Liver (tissue), 7 donors: ENCODE measurements at regions not wholly inside any gene's neighbourhood (a gene's known extent, or its start where the extent isn't known, plus 50 kb on each side); places are given as distances from the start of the nearest gene placed in this dataset.
"Not testable (repeated sequence)": the region's sequence is repeated elsewhere in the genome, so short reads cannot be mapped to it uniquely, and the experiment has no call there.

Experiments used
- DNase-seq: peaks from one replicate; pipeline ENCODE4 v3.0.0-alpha.2; 2017; ENCODE audit warnings: low spot score
- H3K27ac ChIP-seq, 2 donors: one replicate each; pipeline ENCODE4 v1.7.0; 2013; ENCODE audit warnings: inconsistent platforms in 2 of 2, low read length in 2 of 2, control low read depth in 1 of 2, low read depth in 1 of 2, mild to moderate bottlenecking in 1 of 2
- H3K27me3 ChIP-seq, 4 donors: one replicate each; pipeline versions ENCODE4 v1.6.1 to v1.7.0; 2013; ENCODE audit warnings: low read length in 3 of 4, inconsistent platforms in 1 of 4, mild to moderate bottlenecking in 1 of 4, moderate library complexity in 1 of 4; ENCODE audit not compliant: control insufficient read depth in 4 of 4, insufficient read depth in 4 of 4
- H3K36me3 ChIP-seq, 4 donors: one replicate each; pipeline versions ENCODE4 v1.6.1 to v1.7.0; 2013; ENCODE audit warnings: low read length in 3 of 4, mild to moderate bottlenecking in 3 of 4, low read depth in 1 of 4, moderate library complexity in 1 of 4; ENCODE audit not compliant: control insufficient read depth in 4 of 4, insufficient read depth in 3 of 4
- H3K4me1 ChIP-seq, 4 donors: one replicate each; pipeline versions ENCODE4 v1.6.1 to v1.7.0; 2013; ENCODE audit warnings: low read length in 3 of 4, mild to moderate bottlenecking in 3 of 4, moderate library complexity in 1 of 4; ENCODE audit not compliant: control insufficient read depth in 4 of 4, insufficient read depth in 4 of 4
- H3K4me3 ChIP-seq, 3 donors: one replicate each; pipeline versions ENCODE4 v1.6.1 to v1.7.0; 2013; ENCODE audit warnings: low read length in 3 of 3, control low read depth in 1 of 3, low read depth in 1 of 3, mild to moderate bottlenecking in 1 of 3
- H3K9ac ChIP-seq, 2 donors: one replicate each; pipeline ENCODE4 v1.7.0; 2013; ENCODE audit warnings: low read length in 2 of 2, mild to moderate bottlenecking in 2 of 2, moderate library complexity in 2 of 2, control low read depth in 1 of 2, low read depth in 1 of 2
- H3K9me3 ChIP-seq, 4 donors: one replicate each; pipeline versions ENCODE4 v1.6.1 to v1.7.0; 2013; ENCODE audit warnings: low read length in 3 of 4; ENCODE audit not compliant: control insufficient read depth in 4 of 4
- GABPA ChIP-seq, 2 donors: IDR thresholded peaks in 1 of 2; conservative IDR thresholded peaks in 1 of 2; 2 replicates each; pipeline ENCODE4 v1.6.1; 2016; ENCODE audit warnings: antibody characterized with exemption in 2 of 2, mild to moderate bottlenecking in 1 of 2, moderate library complexity in 1 of 2
- HNF4G ChIP-seq: IDR thresholded peaks from 2 replicates; pipeline ENCODE4 v1.6.1; 2016; ENCODE audit warnings: antibody characterized with exemption
- JUND ChIP-seq, 2 donors: IDR thresholded peaks; 2 replicates each; pipeline ENCODE4 v1.6.1; 2016; ENCODE audit warnings: antibody characterized with exemption in 2 of 2
- NR2F2 ChIP-seq: IDR thresholded peaks from 2 replicates; pipeline ENCODE4 v1.6.1; 2016; ENCODE audit warnings: antibody characterized with exemption
- RAD21 ChIP-seq, 2 donors: IDR thresholded peaks; 2 replicates each; pipeline ENCODE4 v1.6.1; 2016; ENCODE audit warnings: antibody characterized with exemption in 2 of 2, mild to moderate bottlenecking in 2 of 2
- YY1 ChIP-seq: IDR thresholded peaks from 2 replicates; pipeline ENCODE4 v1.6.1; 2016; ENCODE audit warnings: antibody characterized with exemption, mild to moderate bottlenecking
- WGBS: extraction: QIAGEN DNeasy Blood & Tissue Kit; methylation state at CpG from one replicate; pipeline ENCODE4 v1.1.7; 2013; 5-methylcytosine and 5-hydroxymethylcytosine counted together
- TF ChIP-seq, protein P1 (sequence below): IDR thresholded peaks from 2 replicates; pipeline ENCODE4 v1.6.1; 2016; ENCODE audit warnings: antibody characterized with exemption
- TF ChIP-seq, protein P2 (sequence below): IDR thresholded peaks from 2 replicates; pipeline ENCODE4 v1.6.1; 2016; ENCODE audit warnings: antibody characterized with exemption
- donor health status: healthy.
- donor health status: healthy.
- donor health status: healthy.
- donor health status: healthy.

DNA sequence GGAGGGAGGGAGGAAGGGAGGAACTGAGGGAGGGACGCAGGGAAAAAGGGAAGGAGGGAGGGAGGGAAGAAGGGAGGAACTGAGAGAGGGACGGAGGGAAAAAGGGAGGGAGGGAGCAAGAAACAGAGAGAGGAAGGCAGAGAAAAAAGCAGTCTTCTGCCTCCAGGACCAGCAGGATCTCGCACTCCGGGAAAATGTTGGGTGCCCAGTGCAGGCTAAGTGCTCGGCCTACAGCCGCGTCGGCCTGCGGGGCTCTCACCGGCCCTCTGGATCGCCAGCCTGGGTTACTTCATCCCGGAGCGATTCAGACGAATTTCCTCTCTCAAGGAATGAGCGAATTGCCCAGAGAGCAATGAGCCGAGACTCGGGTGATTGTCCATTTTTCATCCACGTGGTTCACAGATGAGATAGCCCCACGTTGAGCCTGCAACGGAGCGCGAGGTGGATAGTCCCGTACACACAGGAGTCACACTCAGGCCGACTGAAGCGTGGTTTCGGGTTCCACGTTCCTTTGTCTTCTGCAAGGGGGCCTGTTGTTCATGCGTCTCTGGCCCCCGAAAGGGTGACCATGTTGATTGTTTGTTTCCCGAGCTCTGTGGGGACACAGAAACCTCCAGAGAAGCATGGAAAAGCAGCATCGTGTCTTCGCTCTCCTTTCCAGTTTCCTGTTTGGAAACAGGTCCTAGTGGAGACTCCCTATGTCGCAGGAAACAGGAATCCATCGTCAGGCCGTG, 1937.1 kb upstream of the DEFB115 start:
- H3K9ac ChIP-seq, H3K36me3 ChIP-seq, H3K27me3 ChIP-seq, H3K4me1 ChIP-seq, H3K9me3 ChIP-seq, DNase-seq, H3K4me3 ChIP-seq, H3K27ac ChIP-seq: not testable (repeated sequence)
- 16% methylated on average over 35 of the region's 35 CpGs for WGBS

DNA sequence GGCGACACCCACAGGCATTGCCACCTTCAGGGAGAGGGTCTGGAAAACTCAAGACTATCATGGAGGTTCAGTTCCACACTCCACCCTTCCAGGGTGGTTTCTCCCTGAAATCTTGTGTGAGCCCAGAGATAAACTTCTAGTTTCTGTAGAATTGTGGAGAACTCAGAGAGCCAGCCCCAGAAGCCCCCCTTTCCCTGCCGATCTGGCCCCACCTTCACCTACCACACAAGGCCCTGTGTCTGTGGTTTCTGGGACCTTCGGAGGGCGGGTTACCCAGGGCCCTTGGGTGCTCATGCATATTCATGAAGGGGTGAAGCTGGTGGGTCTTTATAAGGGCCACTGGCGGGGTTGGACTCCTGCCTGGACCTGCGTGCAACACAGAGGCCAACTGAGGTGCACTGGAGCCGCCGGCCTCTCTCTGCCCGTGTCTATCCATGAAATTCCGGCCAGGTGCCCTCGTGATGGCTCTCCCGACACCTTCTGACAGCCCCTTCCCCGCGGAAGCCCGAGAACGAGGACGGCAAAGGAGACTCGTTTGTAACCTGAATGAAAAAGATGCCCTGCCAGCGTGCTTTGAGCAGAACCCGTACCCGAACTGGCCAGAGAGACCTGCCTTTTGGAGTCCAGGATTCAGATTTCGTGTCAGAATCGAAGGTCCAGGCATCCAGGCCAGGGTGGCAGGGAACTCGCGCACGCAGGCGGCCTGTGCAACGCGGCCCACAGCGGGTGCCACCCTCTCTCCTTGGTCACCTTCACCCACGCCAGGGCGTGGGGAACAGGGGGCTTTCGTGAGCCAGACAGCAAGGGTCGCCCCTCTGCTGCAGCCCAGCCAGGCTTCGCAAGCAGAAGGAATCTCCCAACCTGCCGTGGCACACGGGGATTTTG, 1933.6 kb upstream of the DEFB115 start:
- not testable (repeated sequence) for H3K9me3 ChIP-seq, DNase-seq, H3K27me3 ChIP-seq, H3K9ac ChIP-seq, H3K27ac ChIP-seq, H3K4me1 ChIP-seq, H3K36me3 ChIP-seq, H3K4me3 ChIP-seq
- WGBS = 32% methylated on average over 37 of the region's 37 CpGs

DNA sequence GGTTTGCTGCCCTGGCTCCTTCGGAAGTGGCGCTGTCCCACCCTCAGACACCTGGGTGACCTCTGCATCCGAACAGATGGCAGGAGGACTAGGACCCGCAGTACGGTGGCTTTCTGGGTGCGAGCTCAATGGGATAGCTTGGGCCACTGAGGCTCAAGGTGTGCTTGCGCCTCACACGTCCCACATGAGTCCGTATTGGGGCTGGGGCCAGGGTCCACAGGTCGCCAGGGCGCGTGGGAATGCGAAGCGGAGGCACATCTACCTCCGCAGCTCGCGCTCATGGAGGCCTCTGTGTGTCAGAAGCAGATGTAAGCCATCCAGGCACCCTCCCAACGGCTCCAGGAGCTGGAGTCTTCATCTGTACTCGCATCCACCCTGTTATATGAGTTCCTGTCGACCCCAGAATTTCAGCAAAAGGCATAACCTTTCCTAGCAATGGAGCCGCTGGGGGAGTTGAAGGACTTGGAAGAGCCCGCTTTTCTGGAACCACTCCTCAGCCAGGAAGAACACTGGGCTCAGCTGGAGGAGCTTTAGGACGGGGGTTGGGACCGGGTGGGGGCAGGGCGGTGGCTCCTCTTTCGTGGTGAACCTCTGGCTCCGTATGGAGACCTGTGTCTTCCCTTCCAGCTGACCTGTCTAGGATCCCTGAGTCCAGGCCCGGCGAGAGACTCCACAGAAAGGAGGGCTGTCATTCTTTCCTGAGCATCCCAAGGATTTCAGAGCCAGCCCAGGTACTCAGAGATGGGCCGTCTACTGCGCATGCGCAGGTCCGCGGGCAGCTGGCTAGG, 1932.8 kb upstream of the DEFB115 start:
- not testable (repeated sequence) for H3K4me3 ChIP-seq, H3K36me3 ChIP-seq, H3K4me1 ChIP-seq, H3K27me3 ChIP-seq, H3K27ac ChIP-seq, H3K9me3 ChIP-seq, DNase-seq, H3K9ac ChIP-seq
- WGBS = 36% methylated on average over 34 of the region's 34 CpGs

DNA sequence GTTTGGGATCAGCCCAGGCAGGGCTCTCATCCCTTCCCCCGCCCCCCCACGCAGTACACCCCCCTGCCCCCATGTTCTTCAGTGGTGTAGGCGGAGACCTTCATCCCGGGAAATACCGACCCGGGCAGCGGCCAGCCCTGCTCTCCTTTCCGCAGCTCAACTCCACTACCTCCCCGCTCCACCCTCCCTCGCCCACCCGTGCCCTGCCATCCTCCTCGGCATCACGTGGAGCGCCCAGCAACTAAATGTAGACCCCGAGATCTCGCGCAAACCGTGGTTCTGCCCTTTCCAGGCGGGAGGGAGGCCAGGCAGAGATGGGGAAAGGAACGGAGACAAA, 1932.2 kb upstream of the DEFB115 start:
- peaks cover 0 to 2% (median 0%) of the 10 kb centered on the region in 4 donors for H3K9me3 ChIP-seq
- H3K9ac ChIP-seq = no peak overlapping the region
- peaks cover 0 to 4% (median 0%) of the 10 kb centered on the region in 4 donors for H3K4me1 ChIP-seq
- no peak overlapping the region for H3K27ac ChIP-seq
- no peak for DNase-seq
- no peak for TF ChIP-seq NR2F2
- TF ChIP-seq JUND (IDR thresholded peaks at IDR 0.05) = no peak
- no peak for TF ChIP-seq GABPA (IDR thresholded peaks at IDR 0.05 in 1 of 2, conservative IDR thresholded peaks at IDR 0.05 in 1 of 2)
- no peak for TF ChIP-seq HNF4G
- TF ChIP-seq RAD21 (IDR thresholded peaks at IDR 0.05) = no peak
- TF ChIP-seq, protein P1, sequence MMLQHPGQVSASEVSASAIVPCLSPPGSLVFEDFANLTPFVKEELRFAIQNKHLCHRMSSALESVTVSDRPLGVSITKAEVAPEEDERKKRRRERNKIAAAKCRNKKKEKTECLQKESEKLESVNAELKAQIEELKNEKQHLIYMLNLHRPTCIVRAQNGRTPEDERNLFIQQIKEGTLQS = no peak
- no peak for TF ChIP-seq YY1
- TF ChIP-seq, protein P2, sequence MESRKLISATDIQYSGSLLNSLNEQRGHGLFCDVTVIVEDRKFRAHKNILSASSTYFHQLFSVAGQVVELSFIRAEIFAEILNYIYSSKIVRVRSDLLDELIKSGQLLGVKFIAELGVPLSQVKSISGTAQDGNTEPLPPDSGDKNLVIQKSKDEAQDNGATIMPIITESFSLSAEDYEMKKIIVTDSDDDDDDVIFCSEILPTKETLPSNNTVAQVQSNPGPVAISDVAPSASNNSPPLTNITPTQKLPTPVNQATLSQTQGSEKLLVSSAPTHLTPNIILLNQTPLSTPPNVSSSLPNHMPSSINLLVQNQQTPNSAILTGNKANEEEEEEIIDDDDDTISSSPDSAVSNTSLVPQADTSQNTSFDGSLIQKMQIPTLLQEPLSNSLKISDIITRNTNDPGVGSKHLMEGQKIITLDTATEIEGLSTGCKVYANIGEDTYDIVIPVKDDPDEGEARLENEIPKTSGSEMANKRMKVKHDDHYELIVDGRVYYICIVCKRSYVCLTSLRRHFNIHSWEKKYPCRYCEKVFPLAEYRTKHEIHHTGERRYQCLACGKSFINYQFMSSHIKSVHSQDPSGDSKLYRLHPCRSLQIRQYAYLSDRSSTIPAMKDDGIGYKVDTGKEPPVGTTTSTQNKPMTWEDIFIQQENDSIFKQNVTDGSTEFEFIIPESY = no peak
- 39% methylated on average over 20 of the region's 20 CpGs for WGBS
- no peak overlapping the region for H3K4me3 ChIP-seq
- H3K36me3 ChIP-seq = no peaks in the 10 kb centered on the region
- peaks cover 0 to 5% (median 0%) of the 10 kb centered on the region in 4 donors for H3K27me3 ChIP-seq

DNA sequence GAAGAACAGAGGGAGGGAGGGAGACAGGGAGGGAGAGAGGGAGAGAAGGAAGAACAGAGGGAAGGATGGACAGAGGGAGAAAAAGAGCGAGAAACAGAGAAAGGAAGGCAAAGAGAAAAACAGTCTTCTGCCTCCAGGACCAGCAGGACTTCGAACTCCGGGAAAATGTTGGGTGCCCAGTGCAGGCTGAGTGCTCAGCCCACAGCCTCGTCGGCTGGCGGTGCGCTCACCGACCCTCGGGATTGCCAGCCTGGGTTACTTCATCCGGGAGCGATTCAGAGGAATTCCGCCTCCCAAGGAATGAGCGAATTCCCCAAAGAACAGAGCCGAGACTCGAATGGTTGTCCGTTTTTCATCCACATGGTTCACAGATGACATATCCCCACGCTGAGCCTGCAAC, 1931.7 kb upstream of the DEFB115 start:
- DNase-seq, H3K27me3 ChIP-seq: not testable (repeated sequence)
- WGBS = 30% methylated on average over 15 of the region's 17 CpGs

More for the DNA sequence above, 1931.7 kb upstream of the DEFB115 start:
- H3K4me1 ChIP-seq, H3K36me3 ChIP-seq, H3K9ac ChIP-seq, H3K4me3 ChIP-seq, H3K9me3 ChIP-seq, H3K27ac ChIP-seq: not testable (repeated sequence)
